ENCODE measurements at regions not wholly inside any gene's neighbourhood (a gene's known extent, or its start where the extent isn't known, plus 50 kb on each side); places are given as distances from the start of the nearest gene placed in this dataset.

DNA sequence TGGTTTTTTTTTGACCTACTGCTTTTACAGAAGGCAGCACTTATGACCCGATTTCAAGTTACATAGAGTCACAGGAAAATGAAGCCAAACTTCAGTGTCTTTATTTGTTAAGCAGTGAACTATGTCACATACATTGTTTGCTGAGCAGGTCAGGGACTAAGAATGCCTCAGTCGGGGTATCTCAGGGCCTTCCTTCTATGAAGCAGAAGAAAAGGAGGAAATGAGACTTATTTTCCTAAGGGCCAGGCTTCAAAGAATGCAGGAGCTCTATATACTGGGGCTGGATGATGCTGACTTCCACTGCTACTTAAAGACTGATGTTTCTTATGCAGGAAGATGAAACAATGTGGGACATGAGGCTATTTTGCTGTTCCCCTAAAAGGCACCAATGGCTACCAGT, 558.4 kb upstream of the IGFBP7 start:
- DNase-seq = no peak
- no peaks in the 10 kb centered on the region for H3K9me3 Mint-ChIP-seq
- H3K4me1 Mint-ChIP-seq = peaks cover 33% of the 10 kb centered on the region
- no peak overlapping the region for H3K27ac Mint-ChIP-seq
- H3K36me3 Mint-ChIP-seq (ENCODE audit: low read depth) = no peaks in the 10 kb centered on the region
- TF ChIP-seq, protein P1, sequence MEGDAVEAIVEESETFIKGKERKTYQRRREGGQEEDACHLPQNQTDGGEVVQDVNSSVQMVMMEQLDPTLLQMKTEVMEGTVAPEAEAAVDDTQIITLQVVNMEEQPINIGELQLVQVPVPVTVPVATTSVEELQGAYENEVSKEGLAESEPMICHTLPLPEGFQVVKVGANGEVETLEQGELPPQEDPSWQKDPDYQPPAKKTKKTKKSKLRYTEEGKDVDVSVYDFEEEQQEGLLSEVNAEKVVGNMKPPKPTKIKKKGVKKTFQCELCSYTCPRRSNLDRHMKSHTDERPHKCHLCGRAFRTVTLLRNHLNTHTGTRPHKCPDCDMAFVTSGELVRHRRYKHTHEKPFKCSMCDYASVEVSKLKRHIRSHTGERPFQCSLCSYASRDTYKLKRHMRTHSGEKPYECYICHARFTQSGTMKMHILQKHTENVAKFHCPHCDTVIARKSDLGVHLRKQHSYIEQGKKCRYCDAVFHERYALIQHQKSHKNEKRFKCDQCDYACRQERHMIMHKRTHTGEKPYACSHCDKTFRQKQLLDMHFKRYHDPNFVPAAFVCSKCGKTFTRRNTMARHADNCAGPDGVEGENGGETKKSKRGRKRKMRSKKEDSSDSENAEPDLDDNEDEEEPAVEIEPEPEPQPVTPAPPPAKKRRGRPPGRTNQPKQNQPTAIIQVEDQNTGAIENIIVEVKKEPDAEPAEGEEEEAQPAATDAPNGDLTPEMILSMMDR (IDR thresholded peaks at IDR 0.05) = no peak
- H3K4me3 Mint-ChIP-seq = no peak overlapping the region
- H3K27me3 Mint-ChIP-seq (ENCODE audit: low read depth, poor library complexity) = peaks cover 8% of the 10 kb centered on the region

DNA sequence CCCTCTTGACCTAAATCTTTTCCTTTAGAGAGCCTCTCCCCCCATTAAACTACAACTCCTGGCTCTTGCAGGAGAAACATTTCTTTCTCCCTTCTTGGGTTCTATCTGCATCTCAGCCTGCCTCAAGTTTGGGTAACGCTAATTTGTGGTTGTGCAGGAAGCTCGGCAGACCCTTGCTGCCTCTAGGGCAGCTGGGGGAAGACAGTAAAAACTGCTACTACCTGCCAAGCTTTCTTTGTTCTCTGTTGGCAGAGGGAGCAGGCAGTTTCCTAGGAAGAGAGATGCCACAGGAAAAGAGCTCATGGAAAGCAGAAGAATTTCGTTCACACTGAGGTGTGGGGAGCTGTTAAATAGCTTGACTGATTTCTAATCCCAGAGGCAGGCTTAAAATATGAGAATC, 555.6 kb upstream of the IGFBP7 start:
- Mint-ChIP-seq H3K27me3 (ENCODE audit: low read depth, poor library complexity) (peaks cover 6% of the 10 kb centered on the region), H3K4me1 (peaks cover 12% of the 10 kb centered on the region), H3K27ac (no peak overlapping the region), H3K4me3 (no peak overlapping the region), H3K36me3 (ENCODE audit: low read depth) (no peaks in the 10 kb centered on the region), H3K9me3 (no peaks in the 10 kb centered on the region)
- TF ChIP-seq, protein P1 (IDR thresholded peaks at IDR 0.05) = no peak
- no peak for DNase-seq

DNA sequence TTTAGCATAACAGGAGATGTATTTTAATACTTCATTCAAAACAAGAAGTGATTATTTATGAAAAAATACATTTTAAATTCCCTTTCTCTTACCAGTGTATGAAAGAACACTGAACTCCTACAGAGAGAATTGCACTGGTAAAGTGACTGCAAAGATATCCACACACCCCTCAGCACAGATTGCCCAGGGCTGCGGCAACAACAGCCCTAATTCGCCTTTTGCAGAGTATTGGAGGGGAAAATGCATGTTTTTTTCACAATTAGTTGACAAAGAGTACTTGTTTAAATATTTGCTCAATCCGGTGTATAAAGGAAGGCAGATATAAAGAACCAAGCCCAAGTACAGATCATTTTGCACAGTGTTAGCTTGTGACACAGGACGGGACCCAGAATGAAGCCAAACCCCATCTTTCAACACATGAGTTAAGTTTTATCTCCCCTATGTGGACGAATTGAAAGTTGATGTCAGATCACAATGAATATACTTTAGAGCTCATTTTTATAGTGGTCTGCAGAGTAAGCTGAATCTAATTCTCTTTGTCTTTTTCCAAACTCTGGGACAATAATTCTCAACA, 551.4 kb upstream of the IGFBP7 start:
- Mint-ChIP-seq H3K27ac (no peak overlapping the region), H3K4me1 (no peaks in the 10 kb centered on the region), H3K4me3 (no peak overlapping the region), H3K36me3 (ENCODE audit: low read depth) (no peaks in the 10 kb centered on the region), H3K27me3 (ENCODE audit: low read depth, poor library complexity) (peaks cover 4% of the 10 kb centered on the region), H3K9me3 (no peaks in the 10 kb centered on the region)
- no peak for DNase-seq
- TF ChIP-seq, protein P1 (IDR thresholded peaks at IDR 0.05) = no peak

DNA sequence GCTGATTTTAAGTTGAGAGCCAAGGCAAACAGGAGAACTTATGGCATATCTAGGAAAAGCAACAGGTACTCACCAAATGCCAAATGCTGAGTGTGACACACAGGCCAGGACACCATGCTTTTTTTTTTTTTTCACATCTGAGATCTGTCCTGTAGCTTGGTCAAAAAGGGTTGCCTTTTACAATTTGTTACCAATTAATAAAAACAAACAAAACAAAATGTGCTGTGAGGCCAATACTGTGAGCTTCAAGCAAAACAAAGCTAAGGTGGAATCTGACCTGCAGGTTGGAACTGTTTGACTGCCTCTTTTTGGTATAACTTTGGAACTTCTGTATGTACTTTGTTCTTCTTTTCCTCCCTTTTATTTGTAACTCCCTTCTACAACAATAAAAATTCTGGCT, 548.5 kb upstream of the IGFBP7 start:
- TF ChIP-seq, protein P1 (IDR thresholded peaks at IDR 0.05) = no peak
- no peak overlapping the region for H3K4me3 Mint-ChIP-seq
- no peaks in the 10 kb centered on the region for H3K4me1 Mint-ChIP-seq
- no peak for DNase-seq
- H3K27me3 Mint-ChIP-seq (ENCODE audit: low read depth, poor library complexity) = peaks cover 8% of the 10 kb centered on the region
- H3K9me3 Mint-ChIP-seq = no peaks in the 10 kb centered on the region
- H3K27ac Mint-ChIP-seq = no peak overlapping the region
- H3K36me3 Mint-ChIP-seq (ENCODE audit: low read depth) = no peaks in the 10 kb centered on the region

DNA sequence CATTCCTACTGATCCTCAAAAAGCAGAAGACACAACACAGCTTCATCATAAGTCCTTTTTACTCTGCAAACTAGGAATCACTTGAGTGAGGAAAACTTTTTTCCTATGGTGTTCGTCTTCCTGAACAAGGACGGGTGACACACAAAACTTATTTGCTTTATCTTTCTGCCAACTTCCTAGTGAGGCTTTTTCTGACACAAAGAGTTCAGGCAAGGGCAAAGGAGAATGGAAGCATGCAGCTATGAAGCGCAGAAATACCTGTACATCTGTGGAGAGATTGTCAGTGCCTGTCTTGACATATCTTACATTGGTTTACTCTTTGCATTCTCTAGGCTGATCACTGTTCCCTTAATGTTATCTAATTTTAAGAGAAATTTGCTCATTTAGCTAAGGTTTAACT, 548.0 kb upstream of the IGFBP7 start:
- H3K4me1 Mint-ChIP-seq = no peaks in the 10 kb centered on the region
- no peaks in the 10 kb centered on the region for H3K9me3 Mint-ChIP-seq
- H3K36me3 Mint-ChIP-seq (ENCODE audit: low read depth) = no peaks in the 10 kb centered on the region
- H3K27ac Mint-ChIP-seq = no peak overlapping the region
- peaks cover 8% of the 10 kb centered on the region for H3K27me3 Mint-ChIP-seq (ENCODE audit: low read depth, poor library complexity)
- H3K4me3 Mint-ChIP-seq = no peak overlapping the region
- TF ChIP-seq, protein P1 (IDR thresholded peaks at IDR 0.05) = no peak
- no peak for DNase-seq

DNA sequence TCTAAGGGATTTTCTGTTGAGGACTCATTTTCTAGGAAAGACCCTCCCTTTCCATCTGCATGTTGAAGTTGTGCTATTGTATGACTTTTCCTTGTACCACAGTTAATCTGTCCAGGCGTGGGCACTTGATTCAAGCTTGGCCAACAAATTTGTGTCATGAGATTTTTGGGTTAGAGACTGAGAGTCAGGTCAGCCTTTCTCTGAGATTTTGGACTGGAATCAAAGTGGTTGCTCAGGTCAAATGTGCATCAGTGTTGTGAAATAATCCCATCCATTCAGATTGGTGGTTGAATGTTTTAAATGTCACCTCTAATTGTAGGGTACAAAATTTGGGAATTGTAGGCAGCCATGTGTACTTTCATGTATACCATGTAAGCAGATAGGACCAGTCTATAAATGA, 545.2 kb upstream of the IGFBP7 start:
- TF ChIP-seq, protein P1 (IDR thresholded peaks at IDR 0.05) = no peak
- Mint-ChIP-seq H3K4me3 (no peak overlapping the region), H3K4me1 (no peaks in the 10 kb centered on the region), H3K27ac (no peak overlapping the region), H3K27me3 (ENCODE audit: low read depth, poor library complexity) (peaks cover 8% of the 10 kb centered on the region), H3K9me3 (no peaks in the 10 kb centered on the region), H3K36me3 (ENCODE audit: low read depth) (no peaks in the 10 kb centered on the region)
- no peak for DNase-seq
